RCC 7860 (cell line): ENCODE measurements at regions not wholly inside any gene's neighbourhood (a gene's known extent, or its start where the extent isn't known, plus 50 kb on each side); places are given as distances from the start of the nearest gene placed in this dataset.
A peak's percentile ranks its signal among the peaks of the same experiment; 100 is the strongest.

Experiments
- DNase-seq: peaks from one replicate; pipeline ENCODE4 v3.0.0-alpha.2; 2015; ENCODE audit warnings: low spot score
- FAIRE-seq: peaks from 2 replicates; lab custom pipeline; 2012; peaks lifted over from hg19 to GRCh38; lab: Jason Lieb, UNC

DNA sequence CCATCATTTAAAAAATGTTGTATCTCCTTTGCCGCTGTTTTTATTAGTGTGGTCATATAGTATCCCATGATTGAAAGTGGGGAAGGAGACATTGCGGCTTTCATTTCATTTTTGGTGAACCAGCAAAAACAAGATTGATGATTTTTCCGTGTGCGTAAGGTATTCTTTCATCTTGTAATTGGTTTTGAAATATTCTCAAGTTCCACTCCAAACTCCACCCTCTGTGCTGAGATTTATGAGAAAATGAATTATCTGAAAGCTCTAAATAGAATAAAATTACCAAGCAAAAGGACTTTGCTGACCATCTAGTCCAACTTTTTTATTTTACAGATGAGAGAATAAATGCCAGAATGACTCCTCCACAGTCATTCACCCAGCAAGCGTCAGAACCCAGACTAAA lies 103.1 kb upstream of the MPDZ start:
- no peak for DNase-seq
- FAIRE-seq = no peak

DNA sequence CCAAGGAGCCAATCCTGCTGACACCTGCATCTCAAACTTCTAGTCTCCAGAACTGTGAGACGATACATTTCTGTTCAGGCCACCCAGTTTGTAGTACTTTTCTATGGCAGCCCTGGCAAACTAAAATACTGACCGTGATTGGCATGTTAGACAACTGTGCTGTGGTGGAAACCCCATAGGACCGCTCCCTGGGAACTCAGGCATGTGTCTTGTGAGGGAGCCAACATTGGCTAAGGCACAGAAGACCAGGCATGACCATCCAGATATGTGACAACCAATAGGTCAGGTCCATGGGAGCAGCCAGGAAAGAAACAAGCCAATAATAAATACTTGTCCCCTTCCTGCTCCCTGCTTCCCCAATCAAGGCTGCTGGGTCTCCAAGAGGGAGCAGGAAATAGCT lies 101.4 kb upstream of the MPDZ start:
- no peak for DNase-seq
- FAIRE-seq = no peak

DNA sequence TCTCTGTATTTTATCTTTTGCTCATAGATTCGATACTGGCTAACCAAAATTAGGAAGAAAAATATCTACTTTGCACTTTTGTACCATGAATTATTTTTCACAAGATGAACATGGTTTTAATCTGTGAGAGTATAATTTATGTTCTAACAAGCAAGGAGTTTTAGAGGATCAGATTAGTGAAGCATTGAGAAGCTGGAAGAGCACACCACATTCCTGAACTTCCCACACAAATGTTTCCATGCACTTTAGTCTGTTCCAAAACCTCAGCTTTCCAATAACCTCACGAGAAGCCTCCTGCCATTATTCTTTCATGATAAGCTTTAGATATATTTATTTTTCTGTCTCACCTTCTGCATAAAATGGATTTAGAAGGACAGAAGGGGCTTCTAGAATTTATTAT lies 98.7 kb upstream of the MPDZ start:
- no peak for DNase-seq
- FAIRE-seq = no peak

DNA sequence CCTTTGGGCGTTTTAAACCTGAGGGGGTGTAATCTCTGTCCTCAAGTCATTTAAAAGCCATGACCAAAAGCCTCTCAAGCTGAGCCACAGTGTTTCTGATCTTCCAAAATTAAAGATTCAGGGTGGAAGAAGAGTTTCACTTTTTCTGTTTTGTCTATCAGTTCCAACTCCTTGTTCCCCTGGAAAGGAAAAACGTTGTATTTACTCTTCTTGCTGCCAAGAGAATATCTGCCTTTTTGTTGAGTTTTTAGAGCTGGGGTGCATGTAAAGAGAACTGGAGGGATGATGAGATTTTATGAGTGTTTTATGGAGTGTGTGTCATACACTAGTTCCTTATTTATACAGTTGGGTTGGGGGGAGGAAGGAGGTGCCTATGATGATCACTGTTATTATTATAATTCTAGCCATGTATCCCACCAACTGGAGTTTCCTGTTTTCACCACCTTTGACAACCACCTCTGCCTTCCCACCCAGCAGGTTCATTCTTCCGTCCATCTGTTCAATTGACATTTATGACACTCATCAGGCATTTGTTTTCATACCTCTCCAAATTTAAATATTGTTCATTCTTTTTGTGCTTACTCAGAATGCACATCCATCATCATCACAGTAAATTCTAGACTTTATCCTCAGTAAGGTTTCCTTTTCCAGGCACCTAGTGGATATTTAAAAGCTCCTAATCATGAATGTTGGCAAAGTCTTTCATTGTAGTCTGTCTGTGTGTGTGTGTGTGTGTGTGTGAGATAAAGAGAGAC lies 97.9 kb upstream of the MPDZ start:
- FAIRE-seq (no peak), DNase-seq (no peak)

DNA sequence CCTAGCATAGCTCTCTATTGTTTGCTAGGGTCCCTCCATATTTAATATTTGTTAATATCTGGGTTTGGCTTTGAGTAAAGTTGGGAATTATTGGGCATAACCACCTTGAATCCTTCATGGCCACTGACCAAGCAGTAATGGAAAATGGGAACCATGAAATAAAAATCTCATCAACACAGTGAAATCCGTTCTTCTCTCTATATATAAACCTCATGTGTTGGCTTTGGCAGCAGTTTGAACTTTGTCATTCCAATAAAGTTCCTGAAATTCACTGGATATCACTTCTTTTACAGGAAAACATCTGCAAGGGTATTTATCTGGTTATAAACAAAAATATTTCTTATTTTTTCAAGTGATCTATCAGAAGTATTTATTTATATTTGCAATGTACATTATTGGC lies 93.0 kb upstream of the MPDZ start:
- no peak for DNase-seq
- no peak for FAIRE-seq

DNA sequence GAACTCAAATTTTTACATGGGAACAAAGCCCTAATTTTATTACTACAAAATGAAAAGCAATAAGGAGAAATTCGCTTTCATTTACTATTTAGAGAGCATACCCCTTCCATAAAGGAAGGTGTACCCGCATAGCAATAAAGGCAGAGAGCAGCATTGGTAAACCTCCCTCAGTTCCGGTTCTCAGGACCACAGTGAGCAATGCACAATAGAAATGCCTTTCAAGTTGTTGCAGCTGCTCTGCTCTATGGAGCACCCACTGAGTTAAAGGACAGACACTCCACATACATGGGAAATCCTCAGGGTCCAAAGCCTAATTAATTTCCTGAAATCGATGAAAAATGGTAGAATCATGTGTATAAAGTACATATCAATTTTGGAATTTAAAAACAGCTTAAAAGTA lies 89.9 kb upstream of the MPDZ start:
- DNase-seq (no peak), FAIRE-seq (no peak)

DNA sequence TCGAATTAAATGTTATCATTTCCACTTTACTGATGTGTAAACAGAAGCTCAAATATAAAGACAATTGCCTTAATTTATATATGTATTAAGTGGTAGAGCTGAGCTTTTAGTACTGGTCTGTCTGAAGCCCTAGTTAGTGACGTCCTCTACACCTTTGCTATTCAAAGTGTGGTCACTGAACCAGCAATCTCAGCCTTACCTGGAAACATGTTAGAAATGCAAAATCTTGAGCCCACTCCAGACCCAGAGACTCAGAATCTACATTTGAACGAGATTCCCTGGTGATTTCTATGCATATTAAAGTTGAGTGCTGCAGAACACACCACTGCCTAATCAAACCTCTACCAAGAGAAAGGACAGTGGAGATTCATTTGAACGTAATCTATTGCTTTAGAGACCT lies 88.3 kb upstream of the MPDZ start:
- FAIRE-seq (no peak), DNase-seq (no peak)

DNA sequence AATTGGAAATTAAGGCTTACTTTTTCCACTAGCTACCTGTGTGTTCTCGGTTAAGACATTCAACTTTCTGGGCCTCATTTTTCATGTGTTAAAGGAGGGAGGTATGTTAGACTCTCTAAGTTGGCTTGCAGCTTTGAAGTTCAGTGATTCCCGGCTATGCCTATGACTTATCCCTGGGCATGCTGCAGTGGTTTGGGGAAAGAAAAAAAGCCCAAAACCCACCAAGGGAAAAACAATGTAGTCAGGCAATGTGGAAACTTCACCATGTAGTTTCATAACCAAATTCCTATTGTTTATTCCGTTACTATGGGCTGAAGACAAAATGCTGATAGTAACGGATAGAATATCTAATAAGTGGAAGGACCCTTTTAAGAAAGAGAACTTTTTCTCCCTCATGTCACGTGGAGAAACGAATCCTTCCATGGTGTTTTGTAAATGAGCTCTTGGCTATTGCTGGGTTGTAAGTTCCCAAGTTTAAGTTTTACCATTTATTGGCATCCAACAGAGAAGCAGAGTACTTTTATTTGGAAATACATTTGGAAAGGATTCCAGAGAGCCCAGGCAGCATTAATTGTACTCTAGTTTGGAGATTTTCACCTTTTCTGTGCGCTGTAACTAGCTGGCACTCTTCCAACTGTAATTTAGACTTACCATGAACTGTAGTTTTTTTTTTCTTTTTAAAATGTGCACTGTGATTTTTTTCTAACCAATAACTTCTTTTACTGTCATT lies 84.9 kb upstream of the MPDZ start:
- DNase-seq = no peak
- no peak for FAIRE-seq

DNA sequence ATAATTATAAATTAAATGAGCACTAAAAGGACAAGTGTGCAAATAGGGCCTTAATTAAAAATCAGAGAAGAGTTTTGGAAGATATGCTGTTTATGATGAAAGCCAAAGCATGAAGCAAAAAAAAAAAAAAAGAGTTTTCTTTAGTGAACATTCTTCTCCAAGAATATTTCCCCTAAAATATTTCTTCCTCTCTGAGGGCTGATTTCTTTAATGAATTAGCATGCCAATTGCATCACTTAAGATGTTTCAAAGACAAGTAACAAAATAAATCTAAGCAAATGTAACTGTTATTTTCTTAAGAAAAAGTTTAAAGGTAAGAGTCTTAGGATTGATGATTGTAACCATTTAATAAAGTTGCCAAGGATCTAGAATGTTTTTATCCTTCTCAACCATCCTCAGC lies 81.6 kb upstream of the MPDZ start:
- DNase-seq (no peak), FAIRE-seq (no peak)

DNA sequence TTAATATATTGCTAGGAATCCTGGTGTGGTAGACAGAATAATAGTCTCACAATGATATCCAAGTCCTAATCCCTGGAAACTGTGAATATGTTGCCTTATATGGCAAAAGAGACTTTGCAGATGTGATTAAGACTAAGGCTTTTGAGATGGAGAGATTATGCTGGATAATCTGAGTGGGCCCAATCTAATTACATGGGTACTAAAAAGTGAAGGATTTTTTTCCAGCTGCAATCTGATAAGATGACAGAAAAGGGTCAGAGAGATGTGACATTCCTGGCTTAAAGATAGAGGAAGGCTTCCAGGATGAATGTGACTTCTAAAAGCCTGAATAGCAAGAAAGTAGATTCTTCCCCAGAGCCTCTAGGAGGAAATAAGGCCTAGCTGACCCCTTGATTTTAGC lies 80.7 kb upstream of the MPDZ start:
- DNase-seq = no peak
- no peak for FAIRE-seq

DNA sequence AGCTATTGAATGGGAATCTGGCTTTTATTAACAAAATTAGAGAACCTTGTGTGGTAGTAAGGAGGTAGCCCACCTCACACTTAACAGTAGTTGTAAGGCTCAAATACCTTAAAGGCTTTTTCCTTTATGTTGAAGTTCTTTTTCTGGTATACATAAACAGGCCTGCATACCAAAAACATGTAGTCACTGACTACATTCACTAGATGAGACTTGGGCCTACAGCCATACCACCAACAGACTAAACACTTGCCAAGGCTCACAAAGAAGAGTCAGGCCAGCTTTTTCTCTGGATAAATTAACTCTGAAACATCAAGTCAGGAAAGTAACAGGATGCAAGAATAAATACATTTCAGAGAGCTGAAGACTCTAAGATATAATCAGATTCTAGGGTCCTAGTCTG lies 78.6 kb upstream of the MPDZ start:
- FAIRE-seq (no peak), DNase-seq (no peak)

DNA sequence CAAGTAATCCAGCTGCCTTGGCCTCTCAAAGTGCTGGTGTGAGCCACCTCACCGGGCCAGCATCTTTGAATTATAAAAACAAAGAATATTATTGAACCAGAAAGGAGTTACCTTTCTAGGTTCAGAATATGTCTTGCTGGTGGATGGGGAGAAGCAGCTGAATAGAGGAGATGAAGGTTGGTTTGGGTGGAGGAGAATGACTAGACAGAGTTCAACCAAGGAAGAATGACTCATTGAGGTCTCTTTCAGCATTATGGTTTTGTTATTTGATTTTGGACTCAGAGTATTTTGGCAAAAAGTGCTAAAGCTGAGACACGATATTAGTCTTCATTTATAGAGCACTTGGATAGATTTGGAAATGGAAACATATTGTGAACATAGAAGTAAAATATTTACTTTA lies 75.2 kb upstream of the MPDZ start:
- FAIRE-seq (no peak), DNase-seq (no peak)

DNA sequence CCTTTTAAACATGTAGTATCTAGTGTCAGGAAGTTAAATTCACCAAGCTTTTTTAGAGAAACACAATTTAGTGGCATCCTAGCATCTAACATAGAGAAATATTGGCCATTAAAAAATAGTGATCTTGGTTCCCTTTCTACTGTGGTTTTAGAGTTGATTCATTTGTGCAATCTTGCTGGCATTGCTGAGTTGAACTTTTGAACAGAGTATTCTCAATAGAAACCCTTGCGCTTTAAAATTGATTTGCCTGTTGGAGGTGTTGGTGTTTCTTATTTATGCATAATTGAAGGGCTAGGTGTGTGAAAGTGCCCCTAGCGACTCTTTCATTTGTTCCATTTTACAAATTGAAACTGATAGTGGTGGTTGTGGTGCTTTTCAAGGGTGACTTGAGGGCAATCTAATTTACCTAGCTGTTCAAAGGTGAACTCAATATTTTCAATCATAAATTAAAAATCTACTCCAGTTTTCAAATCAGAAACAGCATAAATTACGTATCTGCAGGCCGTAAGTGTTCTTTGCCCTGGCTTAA lies 73.0 kb upstream of the MPDZ start:
- DNase-seq (no peak), FAIRE-seq (no peak)

DNA sequence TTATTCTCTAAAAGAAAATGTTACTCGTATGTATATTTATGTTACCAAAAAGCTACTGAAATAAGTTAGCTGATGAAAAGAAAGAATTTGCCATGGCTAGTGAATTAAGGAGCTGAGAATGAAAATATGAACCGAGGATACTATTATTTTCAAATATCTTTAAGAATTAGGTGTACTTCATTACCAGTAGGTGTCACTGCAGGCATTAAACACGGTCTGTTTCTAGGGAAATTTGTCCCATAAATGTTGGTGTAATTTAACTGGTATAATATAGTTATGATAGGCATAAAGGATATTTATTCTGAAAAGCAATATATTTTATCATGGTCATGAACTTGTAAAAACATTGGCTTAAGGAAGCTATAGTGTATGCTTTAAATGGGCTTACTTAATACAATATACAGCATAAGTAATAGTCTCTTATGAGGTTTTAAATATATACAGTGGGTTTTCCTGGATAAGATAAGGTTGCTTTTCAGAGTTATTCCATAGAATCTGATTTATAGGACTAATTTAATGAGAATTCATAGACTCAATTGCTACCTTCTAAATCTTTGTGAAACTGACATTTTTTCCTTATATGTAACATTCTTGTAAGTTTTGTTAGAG lies 72.4 kb upstream of the MPDZ start:
- FAIRE-seq = peak; percentile 65

DNA sequence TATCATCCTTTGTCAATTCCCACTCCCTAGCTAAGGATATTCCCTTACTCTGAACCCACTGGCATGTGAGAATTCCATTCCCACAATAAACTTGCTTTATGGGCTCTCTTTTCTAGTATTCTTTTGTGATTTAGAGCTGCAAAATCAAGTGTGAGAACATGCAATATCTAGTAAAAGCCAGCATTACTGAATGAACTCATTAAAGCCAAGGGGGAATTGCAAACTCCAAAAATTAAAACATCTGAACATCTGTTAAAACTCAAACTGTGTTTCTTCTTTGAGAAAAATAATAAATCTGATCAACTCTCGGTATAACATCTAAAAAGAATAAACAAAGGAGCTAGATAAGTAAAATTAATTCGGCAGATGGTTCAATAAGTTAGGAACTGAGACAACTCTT lies 53.1 kb upstream of the MPDZ start:
- no peak for DNase-seq
- FAIRE-seq = no peak

More for the DNA sequence above, 72.4 kb upstream of the MPDZ start:
- peak; percentile 20 for DNase-seq

DNA sequence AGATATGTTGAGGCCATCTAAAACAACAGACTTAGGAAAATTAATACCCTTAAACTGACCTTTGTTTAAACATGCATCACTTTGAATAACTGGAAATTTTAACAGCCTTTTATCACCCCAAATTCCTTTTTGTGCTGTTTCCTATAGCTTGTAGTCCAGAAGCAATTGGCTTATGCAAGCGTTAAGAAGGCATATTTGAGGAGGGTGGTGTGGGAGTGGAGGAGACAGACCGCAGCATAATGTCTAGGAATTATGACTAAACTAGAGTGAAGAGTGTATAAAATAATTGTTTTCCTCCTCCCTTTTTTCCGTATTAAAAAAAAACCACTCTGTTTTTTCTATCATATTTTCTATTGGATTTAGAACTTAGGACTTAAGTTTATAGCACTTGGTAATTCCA lies 51.8 kb upstream of the MPDZ start:
- DNase-seq = no peak
- FAIRE-seq = no peak

DNA sequence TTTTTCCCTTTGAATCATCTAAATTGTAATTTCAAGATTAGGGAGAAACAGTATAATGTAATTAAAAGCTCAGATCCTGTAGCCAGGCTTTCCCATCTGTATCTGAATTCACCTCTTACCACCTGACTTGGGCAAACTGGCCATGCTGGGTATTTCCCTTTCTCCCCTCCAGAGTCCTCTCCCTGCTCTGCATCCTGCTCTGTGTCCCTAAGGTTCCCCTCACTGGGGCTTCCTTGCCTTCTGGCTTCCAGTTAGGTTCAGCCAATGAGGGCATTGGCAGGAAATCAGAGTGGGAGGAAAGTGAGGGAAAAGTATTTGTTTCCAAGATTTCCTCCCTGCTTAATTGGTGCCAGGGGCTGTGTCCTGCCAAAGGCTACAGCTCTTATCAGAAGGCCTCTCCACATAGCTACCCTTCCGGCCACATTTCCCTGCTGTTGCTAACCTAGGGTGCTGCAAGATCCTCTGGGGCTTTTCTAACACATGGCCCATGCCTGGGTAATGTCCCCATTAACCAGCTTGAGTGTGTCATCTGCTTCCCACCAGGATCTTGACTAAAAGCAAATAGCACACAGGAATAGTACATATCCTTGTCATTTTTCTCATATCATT lies 51.0 kb upstream of the MPDZ start:
- FAIRE-seq = no peak

More for the DNA sequence above, 51.0 kb upstream of the MPDZ start:
- DNase-seq = no peak
